Right ventricle myocardium inferior (tissue), 1 donor: ENCODE measurements at regions not wholly inside any gene's neighbourhood (a gene's known extent, or its start where the extent isn't known, plus 50 kb on each side); places are given as distances from the start of the nearest gene placed in this dataset.

ENCODE experiments used
- ATAC-seq: fragments of 200-7000 bp; cut with Tn5 transposase; one replicate; pipeline ENCODE4 v1.9.1; 2020; ENCODE audit warnings: mild to moderate bottlenecking, moderate library complexity
- DNase-seq: peaks from one replicate; pipeline ENCODE4 v3.0.0; 2021; ENCODE audit errors: missing footprints
- intact Hi-C: fragments of 100-400 bp; cut with DNase I; formaldehyde crosslinking; loops from one replicate; pipeline ENCODE4 v1.11.0; 2022
- donor health status: DM: no; HTN: yes; CAD: no; lungs with severe emphysema.

DNA sequence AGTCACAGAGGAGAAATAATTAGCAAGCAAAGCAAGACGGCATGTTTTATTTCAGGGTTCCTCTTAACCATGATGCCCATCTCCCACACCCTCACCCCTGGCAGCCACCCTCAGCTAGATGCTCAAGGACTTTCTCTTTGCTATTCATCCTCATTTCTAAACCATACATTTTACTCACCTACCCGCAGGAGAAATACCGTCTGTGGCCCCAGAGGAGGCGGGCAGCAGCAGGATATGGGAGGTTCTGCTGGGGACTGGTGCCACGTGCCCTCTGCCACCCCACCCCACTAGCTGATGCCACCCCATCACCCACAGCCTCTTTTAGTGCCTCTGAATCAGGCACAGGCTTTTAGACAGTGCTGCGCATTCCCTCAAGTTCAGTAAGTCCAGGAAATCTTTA is 168.7 kb upstream of the ITGB1 start:
- no peak for ATAC-seq
- DNase-seq, result no peak
- intact Hi-C loops, result loop anchor here (10.0 kb wide), 1 partner anchor 208 kb away; the partner anchor contains the start of gene NRP1

DNA sequence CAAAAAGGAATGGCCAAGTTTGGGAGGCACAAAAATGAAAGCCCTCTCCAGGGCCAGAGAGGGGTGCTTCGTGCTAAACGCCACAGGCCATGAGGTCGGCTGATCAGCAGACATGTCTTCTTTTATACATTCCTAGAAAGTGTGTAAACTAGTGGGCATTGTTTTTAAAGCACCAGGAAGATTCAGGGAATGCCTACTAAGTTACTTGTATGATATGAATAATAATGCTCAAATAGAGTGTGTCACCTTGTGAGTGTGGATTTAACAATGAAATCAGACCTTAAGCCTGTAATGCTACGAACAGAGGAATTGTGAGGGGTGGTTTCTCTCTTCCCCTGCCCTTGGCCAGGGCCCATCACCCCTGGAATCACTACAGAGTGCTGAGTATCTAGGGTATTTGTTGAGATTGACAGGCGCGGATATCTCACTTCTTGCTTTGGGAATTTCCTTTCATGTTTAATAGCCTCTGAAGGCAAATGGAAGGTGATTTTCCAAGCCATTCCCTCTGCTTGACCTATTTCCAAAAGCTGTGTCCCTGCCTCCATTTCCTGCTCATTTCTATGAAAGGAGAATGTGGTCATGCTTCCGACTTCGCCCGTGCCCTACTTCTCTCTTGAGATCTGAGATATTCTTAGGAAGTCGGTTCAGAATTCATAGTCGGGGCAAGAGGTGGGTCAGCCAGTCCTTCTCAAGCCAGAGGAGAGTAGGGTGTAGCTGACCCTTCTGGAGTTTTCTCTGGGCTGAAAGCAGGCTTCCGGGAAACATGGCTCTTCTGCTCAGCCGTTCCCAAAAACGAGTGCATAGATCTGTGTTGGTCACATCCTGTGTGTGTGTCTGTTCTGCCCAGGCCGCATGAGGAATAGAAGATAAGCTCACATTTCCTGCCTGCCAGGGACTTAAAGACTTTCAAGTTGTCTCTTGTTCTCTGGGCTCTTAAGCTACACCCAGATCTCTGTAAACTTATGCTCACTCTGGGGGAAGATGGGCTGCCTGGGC is 167.8 kb upstream of the ITGB1 start:
- ATAC-seq (peak; percentile 32), DNase-seq (no peak)
- intact Hi-C loops, result loop anchor here (10.0 kb wide), 1 partner anchor 209 kb away; the partner anchor contains the start of gene NRP1

DNA sequence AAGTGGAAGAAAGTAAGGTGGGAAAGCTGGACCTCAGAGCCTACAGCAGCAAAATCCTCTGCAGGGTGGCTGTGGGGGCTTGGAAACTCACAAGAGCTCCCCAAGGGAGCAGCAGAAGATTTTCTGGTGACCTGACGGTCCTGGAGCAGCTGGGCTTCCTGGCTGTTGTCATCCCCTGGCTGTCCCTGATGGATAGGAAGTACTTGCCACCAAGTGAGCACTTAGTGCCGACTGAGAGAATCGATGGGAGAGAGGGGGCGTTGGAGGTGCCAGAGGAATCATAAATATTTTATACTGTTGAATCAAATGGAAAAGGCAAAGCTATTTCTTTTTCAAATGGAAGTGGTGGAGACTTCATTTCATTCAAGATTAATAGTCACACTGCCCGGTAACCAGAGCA is 167.1 kb upstream of the ITGB1 start:
- ATAC-seq (no peak), DNase-seq (no peak)
- intact Hi-C loops, result loop anchor here (10.0 kb wide), 1 partner anchor 210 kb away; the partner anchor contains the start of gene NRP1

DNA sequence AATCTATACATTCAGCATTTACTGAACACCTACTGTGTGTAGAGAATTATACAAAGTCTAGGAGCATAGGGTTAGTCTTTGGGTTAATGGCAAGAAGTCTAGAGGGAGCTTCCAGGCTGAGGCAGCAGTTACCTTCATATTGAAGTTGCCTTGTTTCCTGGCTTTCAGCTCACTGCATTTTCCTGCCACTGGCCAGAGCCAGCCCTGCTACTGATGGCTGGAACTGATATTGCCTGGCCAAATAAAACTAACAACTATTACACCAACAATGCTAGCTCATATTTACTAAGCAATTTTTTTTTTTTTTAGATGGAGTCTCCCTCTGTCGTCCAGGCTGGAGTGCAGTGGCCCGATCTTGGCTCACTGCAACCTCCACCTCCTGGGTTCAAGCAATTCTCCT is 165.7 kb upstream of the ITGB1 start:
- no peak for ATAC-seq
- intact Hi-C loops, result loop anchor here (10.0 kb wide), 1 partner anchor 211 kb away; the partner anchor contains the start of gene NRP1
- no peak for DNase-seq

DNA sequence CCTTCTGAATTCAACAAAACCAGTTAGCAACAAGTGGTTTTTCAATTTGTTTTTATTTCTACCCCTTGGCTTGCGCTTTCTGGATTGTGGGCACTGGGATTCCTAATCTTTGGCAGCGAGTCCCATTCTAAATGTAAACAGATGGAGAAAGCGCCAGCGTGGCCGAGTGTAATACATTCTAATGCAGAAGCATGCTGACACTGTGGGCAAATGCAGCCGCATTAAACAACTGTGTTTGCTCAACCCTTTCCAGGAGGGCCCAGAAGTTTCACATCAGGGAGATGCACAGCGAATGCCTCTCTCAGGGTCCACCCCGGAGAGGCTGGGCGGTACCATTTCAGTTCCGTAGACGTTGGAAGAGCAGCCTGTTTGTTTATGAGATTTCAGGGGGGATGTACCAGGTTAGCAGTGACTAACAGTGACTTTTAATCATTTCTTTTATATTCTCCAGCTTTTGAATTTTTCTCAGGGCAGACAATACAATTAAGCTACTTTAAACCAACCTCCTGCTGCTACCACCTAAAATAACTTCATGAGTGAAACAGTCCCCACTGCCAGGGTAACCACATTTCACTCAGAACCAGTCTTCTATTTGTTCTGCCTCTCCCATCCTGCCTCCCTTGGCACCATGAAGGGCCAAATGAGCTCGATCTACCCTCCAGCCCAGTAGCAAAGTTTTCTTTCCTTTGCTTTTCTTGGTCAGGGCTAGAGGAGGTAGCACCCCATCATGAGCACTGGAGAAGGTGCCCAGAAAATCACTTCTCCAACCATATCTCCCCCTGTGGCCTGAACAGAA is 164.2 kb upstream of the ITGB1 start:
- no peak for ATAC-seq
- no peak for DNase-seq
- intact Hi-C loops, result loop anchor here (10.0 kb wide), 1 partner anchor 213 kb away; the partner anchor contains the start of gene NRP1

DNA sequence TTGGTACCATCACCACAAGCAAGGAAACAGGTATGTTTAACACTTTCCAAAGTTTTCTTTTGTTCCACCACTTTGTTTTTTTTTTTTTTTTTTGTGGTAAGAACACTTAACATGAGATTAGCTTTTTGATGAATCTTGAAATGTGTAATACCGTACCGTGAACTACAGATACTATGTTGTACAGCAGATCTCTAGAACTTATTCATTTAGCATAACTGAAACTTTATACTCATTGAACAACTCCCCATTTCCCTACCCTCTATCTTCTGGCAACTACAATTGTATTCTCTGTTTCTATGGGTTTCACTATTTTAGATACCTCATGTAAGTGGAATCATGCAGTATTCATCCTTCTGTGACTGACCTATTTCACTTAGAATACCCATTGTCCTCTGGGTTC is 162.7 kb upstream of the ITGB1 start:
- ATAC-seq (no peak), DNase-seq (no peak)
- intact Hi-C loops, result loop anchor here (10.0 kb wide), 1 partner anchor 214 kb away; the partner anchor contains the start of gene NRP1

DNA sequence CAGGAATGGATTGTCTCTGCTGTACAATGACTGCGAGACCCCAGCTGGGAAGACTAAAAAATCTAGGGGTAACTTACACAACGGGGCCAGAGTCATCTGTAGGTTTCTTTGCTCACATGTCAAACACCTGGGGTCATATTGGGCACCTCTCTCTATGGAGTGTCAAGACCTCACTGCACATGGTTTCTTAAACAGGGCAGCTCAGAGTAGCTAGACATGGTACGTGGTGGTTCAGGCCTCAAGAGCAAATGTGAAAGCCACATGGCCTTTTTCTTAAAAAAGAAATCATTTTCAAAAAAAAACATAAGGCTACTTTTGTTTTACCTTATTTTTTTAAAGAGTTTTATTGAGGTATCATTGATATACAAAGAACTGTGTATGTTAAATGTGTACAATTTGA is 162.2 kb upstream of the ITGB1 start:
- intact Hi-C loops, result loop anchor here (10.0 kb wide), 1 partner anchor 215 kb away; the partner anchor contains the start of gene NRP1
- ATAC-seq, result no peak

DNA sequence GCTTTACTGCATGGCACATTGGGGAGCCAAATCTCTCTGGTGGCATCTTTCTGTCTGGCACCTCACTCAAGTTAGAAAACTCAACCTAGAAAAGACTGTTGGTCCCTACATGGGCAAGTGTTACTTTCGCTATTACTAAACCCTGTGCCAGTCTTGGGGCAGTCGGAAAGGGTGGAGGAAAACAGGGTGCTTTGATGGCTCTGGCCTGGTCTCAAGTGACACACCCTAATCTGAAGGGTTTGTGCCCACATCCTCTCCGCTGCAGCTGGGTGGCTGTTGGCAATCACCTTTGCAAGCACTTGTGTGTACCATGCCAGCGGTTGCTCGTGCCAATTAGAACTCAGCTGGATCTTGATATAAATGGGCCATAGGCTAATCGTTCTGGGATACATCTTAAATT is 159.8 kb upstream of the ITGB1 start:
- intact Hi-C loops, result loop anchor here (10.0 kb wide), 2 partner anchors 103 to 1517 kb away; no protein-coding TSS in a partner anchor
- DNase-seq (no peak), ATAC-seq (no peak)

More for the DNA sequence above, 162.2 kb upstream of the ITGB1 start:
- no peak for DNase-seq

DNA sequence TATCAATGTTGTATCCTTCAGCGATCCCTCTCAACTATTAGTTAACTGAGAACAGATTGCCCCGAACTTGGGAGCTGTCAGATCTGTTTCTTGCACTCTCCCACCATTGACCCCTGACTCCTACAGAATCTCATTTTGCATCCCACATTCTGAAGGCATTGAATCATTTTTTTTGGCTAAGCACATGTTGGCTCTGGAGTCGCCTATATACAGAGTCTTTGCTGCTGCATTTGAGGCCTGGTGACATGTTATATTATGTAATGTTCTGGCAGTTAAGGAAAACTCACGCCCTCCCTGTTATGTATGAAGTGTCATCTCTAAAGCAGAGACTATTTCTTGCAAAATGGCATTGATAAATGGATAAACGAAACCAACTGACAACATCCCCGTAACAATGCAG is 159.2 kb upstream of the ITGB1 start:
- ATAC-seq, result no peak
- DNase-seq, result no peak
- intact Hi-C loops, result loop anchor here (10.0 kb wide), 2 partner anchors 102 to 1518 kb away; no protein-coding TSS in a partner anchor

DNA sequence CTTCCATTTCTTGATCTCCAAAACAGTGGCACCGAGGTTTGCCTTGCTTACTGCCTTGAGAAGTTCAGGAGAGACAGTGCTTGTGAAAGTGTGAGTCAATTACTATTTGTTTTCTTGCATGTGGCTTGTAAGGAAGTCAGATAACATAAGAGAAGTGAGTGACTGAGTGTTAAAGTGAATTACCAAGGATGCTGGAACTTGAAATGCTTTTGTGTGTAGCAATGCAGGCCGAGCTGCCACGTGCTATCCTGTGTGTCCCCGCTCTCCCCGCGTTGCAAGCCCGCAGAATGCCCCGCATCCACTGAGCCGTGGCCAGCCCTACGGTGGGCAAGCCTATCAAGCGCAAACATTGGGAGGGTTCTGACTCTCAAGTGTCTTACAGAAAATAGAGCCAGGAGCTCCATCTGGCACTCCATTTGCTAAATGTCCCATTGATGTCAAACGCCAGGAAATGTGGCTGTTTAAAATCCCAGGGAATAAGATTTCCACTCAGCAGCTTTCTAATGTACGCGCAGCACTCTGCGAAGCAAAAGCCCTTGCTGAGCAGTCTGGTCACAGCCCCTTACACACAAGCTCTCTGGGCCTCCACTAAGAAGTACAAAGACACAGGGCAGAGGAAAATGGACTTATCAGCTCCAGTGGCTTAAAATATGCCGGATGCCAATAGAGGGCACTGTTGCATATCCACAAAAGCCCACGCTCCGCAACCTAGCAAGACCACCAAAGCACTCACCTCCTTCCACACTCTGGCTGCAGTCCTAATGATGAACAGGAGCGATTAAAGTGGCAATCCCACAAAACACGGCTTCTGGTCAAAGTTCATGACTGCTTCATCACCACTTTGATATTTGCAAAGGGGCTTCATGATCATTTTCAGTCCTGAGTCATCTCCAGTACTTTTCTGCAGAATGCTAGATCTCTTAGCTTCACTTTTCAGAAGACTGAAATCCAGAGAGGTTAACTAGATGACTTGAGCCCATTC is 158.0 kb upstream of the ITGB1 start:
- DNase-seq (no peak), ATAC-seq (peak; percentile 40)
- intact Hi-C loops, result loop anchor here (10.0 kb wide), 2 partner anchors 101 to 1519 kb away; no protein-coding TSS in a partner anchor

DNA sequence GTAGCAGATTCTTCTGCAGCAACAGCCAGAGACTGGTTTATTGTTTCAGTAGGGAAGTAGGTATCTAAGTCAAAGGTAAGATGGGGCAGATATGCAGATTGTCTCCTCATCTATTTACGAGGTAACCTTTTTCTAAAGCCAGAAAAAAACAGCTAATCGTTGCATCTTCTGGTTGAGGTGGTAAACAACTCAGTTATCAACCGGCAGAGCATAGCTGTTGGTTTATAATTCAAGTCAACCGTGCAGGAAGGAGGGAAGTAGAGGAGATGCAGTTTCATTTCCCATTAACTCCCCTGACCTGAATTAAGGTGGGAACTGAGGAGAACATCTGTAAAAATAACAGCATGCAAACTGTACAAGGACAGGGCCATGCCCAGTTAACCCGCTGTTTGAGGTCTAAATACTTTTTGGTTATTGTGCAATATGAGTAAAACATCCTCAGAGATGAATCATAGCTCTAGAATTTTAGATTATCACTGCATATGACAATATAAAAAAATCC is 156.5 kb upstream of the ITGB1 start:
- no peak for DNase-seq
- intact Hi-C loops, result loop anchor here (10.0 kb wide), 2 partner anchors 100 to 1520 kb away; no protein-coding TSS in a partner anchor
- no peak for ATAC-seq

DNA sequence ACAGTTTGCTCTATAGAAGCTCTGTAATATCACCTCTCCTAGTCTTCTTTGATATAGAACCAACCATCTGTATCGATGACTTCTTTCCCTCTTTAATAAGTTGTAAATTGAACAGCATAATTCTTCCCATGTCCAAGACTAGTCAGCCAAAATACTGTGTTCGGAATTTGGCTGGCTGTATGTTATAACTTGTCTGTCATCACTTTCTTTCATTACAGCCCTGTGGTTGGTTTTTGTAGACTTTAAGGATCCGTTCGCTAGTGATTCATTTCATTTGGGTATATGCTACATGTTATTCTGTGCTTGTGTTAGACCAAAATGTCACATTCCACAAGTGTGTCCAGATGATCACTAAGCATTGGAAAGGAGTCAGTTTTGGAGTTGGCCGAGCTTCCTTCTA is 155.4 kb upstream of the ITGB1 start:
- peak; percentile 43 for ATAC-seq
- no peak for DNase-seq
- intact Hi-C loops, result loop anchor here (10.0 kb wide), 2 partner anchors 99 to 1521 kb away; no protein-coding TSS in a partner anchor

DNA sequence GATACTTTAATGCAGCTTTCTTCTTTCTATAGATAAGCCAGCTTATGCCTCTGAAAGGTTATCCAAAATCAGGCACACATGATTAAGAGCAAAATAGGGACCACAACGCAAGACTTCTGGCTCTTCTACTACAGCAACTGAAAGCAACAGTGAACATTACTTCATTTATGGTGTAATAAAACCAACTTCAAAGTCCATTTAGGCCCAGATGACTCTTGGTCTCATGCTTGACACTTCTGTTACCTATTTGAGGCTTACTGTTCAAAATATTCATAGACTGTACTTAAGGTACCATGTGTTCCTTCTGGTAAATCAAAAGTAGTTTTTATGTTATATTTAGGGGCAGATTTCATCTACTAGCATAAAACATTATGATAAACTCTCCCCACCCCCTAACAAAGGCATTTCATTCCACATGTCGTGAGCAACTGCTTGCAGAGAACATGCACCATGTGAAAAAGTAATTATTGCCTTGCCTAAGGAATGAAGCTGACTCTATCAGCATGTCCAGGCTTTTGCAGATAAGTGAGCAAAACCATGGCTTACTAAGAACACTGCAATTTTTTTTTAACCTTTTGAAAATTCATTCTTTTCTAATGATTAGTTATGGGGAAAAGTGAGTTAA is 154.9 kb upstream of the ITGB1 start:
- intact Hi-C loops, result loop anchor here (10.0 kb wide), 2 partner anchors 98 to 1522 kb away; no protein-coding TSS in a partner anchor
- ATAC-seq, result peak; percentile 41
- no peak for DNase-seq

DNA sequence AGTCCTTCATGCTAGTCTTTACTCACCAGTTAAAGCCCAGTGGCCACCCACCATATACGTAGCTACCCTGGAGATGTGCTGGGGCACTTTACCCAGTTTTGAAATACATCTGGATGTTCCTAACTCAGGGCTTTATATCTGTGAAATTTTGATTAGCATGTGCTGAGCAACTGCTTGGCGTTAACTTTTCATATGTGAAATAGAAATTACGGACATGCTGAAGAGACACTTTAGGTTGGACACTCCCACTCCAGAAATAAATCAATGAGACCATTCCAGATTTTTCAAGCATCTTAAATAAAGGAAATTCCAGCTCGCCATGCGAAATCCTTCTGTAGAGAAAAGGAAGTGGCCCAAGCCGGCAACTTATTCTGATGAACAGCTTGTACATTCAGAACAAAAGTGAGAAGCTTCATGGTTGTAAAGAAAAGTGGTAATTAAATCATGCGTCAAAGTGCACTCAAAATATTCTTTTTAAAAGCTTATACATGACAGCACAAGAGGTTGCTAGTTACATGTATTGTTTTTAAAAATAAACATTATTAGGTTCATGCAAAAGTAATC is 153.5 kb upstream of the ITGB1 start:
- DNase-seq (no peak), ATAC-seq (no peak)
- intact Hi-C loops, result loop anchor here (10.0 kb wide), 2 partner anchors 97 to 1523 kb away; no protein-coding TSS in a partner anchor

DNA sequence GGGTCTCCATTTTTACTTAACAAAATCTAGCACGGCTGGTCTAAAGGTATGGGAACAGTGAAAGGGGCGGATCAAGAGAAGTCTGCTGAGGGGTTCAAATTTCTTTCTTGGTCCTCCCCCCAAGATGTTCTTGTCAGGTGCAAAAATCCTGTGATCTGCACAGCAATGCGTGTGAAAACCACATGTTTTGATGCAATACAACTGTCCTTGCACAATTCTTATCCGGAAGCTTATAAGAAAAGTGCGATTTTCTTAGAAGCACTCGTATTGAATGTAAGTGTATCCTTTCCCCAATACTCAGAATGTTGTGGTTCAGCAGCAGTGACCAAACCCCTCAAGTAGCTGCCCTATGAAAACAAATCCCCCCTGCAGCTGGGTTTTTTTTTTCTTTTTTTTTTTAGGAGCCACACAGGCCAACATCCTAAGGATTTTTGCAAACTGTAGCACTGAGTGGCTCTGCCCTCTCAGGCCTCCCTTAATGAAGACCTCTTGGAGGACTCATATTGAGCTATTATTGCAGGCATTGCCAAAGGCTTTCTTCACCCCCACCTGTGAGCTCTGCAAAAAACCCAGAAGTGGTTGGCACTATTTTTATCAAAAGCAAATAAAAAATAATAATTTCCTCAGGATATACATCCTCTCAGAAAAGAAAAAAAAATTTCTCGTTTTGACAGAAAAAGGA is 151.9 kb upstream of the ITGB1 start:
- ATAC-seq (no peak), DNase-seq (no peak)
- intact Hi-C loops, result loop anchor here (10.0 kb wide), 2 partner anchors 95 to 1525 kb away; no protein-coding TSS in a partner anchor

DNA sequence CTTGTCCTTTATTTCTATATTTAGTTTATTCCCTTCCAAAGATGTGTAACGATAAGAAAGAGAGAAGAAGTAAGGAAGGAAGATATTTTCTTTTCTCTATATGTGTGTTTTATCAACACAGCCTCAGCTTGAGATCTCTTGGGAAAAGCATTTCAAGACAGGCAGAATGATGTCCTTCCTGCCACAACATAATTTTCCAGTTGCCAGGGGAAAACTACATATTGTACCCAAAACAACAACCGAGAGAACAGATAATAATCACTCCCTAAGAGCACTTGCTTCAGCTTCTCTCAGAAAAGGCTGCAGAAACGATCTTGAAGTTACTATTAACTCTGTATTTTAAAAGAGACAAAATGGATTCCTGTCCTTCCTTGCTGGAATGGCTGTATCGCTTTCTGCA is 151.4 kb upstream of the ITGB1 start:
- intact Hi-C loops, result no loop called here
- ATAC-seq (no peak), DNase-seq (no peak)
